ENCODE measurements at regions not wholly inside any gene's neighbourhood (a gene's known extent, or its start where the extent isn't known, plus 50 kb on each side); places are given as distances from the start of the nearest gene placed in this dataset.

- no peak for TF ChIP-seq NR3C1 (CRISPR knock-in tag; IDR thresholded peaks at IDR 0.05)
- 0 out of 2 replicates have a peak, but pooled peaks have one; percentile 33 for TF ChIP-seq SIX4 (CRISPR knock-in tag; IDR thresholded peaks at IDR 0.05)
- no peak for TF ChIP-seq GLI4 (CRISPR knock-in tag; IDR thresholded peaks at IDR 0.05; ENCODE audit: borderline replicate concordance)
- peak; percentile 75; the same call in 1 of the 2 replicates for TF ChIP-seq TBX3 (IDR thresholded peaks at IDR 0.05; ENCODE audit: borderline replicate concordance)
- peak; percentile 73; the same call in 1 of the 2 replicates for TF ChIP-seq HOMEZ (CRISPR knock-in tag; IDR thresholded peaks at IDR 0.05; ENCODE audit: low read depth)
- peak; percentile 40; the same call in 1 of the 2 replicates for TF ChIP-seq CEBPB (IDR thresholded peaks at IDR 0.05; ENCODE audit: borderline replicate concordance, low read depth, low read length)
- no peak for TF ChIP-seq KDM3A (CRISPR knock-in tag; IDR thresholded peaks at IDR 0.05; ENCODE audit: low read depth)
- TF ChIP-seq ZBTB4 (CRISPR knock-in tag; IDR thresholded peaks at IDR 0.05; ENCODE audit: borderline replicate concordance), result no peak
- no peak for TF ChIP-seq ZNF878 (CRISPR knock-in tag; IDR thresholded peaks at IDR 0.05)
- TF ChIP-seq UBTF (CRISPR knock-in tag; IDR thresholded peaks at IDR 0.05), result no peak
- TF ChIP-seq ARID2 (CRISPR knock-in tag; IDR thresholded peaks at IDR 0.05; ENCODE audit: borderline replicate concordance), result no peak
- TF ChIP-seq TP53 (CRISPR knock-in tag; conservative IDR thresholded peaks at IDR 0.05), result no peak
- no peak for TF ChIP-seq ZNF280B (CRISPR knock-in tag; IDR thresholded peaks at IDR 0.05; ENCODE audit: borderline replicate concordance)
- TF ChIP-seq KLF16 (CRISPR knock-in tag; IDR thresholded peaks at IDR 0.05), result peak in 1 of 2 experiments; percentile 42; a peak in 1 of 4 replicates
- TF ChIP-seq PRMT3 (CRISPR knock-in tag; IDR thresholded peaks at IDR 0.05; ENCODE audit: borderline replicate concordance, low read depth), result no peak
These were observed 2122.2 kb downstream of the MAT2B start (continued) for GRCh38 chr5:165627548-165628170.
